ENCODE measurements at regions not wholly inside any gene's neighbourhood (a gene's known extent, or its start where the extent isn't known, plus 50 kb on each side); places are given as distances from the start of the nearest gene placed in this dataset.

- TF ChIP-seq CHD7 (IDR thresholded peaks at IDR 0.05; ENCODE audit: insufficient replicate concordance, low read length) = no peak
- no peak for TF ChIP-seq NRF1 (IDR thresholded peaks at IDR 0.05; ENCODE audit: low read depth, low read length)
Measured at GRCh38 chr4:13176741-13177142, 307.4 kb downstream of the RAB28 start (continued).
